GM18868 (cell line): ENCODE measurements at regions not wholly inside any gene's neighbourhood (a gene's known extent, or its start where the extent isn't known, plus 50 kb on each side); places are given as distances from the start of the nearest gene placed in this dataset.
A peak's percentile ranks its signal among the peaks of the same experiment; 100 is the strongest.

ENCODE experiments used
- ATAC-seq: cut with Tn5 transposase; IDR thresholded peaks from one replicate; pipeline ENCODE4 v1.9.1; 2021; ENCODE audit warnings: mild to moderate bottlenecking, moderate library complexity; ENCODE audit not compliant: unreplicated experiment

- ATAC-seq, result no peak
These were observed 90.4 kb upstream of the PARD3B start for GRCh38 chr2:204454672-204455380.

DNA sequence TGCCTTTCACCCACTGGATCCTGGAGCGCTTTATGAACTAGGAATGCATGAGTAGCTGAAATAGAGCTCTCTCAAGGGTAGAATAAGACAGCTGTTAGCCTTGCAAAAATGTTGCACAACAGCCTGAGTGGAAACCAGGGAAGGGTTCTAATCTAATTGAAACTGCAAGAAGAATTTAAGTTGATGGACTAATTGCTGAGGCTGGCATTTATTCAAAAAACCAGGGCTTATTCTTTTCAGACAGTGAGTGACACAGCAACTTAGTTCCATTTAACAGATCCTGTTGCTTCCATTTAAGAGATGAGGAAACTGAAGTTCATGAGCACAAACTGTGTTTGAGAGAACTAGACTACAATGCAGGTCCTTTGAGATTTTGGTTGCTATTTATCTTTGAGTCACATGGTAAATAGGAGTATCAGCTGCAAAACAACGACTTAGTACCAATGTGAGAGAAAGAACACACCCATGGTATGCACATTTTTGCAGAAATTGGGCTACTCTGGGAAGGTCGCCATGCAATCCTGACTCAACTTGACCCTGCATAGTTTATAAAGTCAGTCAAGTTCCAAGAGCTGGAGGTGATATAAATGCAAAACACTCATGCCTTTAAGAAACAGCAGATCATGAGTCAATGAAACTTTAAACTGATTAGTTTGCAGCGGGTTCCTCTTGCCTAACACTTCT, 76.4 kb upstream of the PARD3B start:
- ATAC-seq, result no peak

- ATAC-seq, result no peak
These were observed 75.1 kb upstream of the PARD3B start for GRCh38 chr2:204470178-204470620.

DNA sequence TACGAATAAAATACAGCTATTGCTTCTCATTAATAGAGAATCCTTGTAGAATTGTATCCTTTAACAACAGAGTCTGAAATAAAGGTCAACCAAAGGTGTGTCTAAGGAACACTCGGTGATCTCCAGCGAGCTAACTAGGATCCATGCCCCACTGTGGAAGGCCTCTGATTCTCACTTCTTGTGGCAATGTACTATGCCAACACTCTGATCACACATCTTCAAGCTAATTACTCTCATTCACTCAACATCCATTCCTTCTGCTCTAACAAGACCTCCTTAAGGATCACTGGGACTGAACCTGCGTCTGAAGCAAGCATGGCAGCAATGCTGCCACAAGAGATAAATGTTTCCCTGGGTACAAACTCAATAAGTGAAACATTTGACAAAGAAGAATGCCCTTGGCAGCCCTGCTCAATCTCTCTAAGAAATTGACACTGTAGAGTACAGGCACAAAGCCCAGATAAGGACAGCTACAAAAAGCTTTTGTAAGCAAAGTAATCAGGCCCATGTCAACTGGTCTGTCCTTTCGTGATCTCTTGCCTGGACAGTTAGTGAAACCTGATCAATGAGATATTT, 74.6 kb upstream of the PARD3B start:
- no peak for ATAC-seq

DNA sequence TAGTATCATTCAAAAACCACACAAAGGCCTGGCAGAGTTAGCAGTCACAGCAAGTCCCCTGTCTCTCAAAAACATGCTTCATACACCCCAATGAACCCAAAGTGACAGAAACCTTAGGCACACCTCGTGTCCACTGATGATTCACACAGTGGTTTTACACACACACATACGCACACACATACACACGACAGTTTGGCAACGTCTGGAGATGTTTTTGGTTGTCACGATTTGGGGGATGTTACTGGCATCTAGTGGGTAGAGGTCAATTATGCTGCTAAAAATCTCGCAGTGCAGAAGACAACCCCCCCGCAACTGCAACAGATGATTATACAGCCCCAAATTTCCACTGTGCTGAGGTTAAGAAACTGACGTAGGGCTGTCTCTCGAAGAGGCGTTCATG, 72.9 kb upstream of the PARD3B start:
- no peak for ATAC-seq

DNA sequence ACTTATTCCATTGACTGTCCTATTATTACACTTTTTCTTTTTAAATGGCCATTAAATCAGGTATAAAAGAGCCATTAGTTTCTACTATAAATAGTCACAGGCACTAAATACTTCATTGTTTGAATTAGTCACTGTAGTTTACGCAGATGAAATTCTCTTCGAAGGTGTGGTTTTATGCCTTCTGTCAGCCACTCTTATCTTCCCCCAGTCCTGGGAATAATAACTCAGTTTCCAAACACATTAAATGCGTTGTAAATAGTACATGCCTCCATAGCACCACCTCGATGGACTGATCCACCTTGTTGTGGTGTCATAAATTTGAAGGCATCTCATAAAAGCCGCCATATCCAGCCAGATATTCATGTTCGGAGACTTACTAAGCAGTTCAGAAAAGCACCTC, 72.1 kb upstream of the PARD3B start:
- ATAC-seq, result no peak

GRCh38 chr2:204475399-204475798, 69.9 kb upstream of the PARD3B start:
- ATAC-seq, result no peak

DNA sequence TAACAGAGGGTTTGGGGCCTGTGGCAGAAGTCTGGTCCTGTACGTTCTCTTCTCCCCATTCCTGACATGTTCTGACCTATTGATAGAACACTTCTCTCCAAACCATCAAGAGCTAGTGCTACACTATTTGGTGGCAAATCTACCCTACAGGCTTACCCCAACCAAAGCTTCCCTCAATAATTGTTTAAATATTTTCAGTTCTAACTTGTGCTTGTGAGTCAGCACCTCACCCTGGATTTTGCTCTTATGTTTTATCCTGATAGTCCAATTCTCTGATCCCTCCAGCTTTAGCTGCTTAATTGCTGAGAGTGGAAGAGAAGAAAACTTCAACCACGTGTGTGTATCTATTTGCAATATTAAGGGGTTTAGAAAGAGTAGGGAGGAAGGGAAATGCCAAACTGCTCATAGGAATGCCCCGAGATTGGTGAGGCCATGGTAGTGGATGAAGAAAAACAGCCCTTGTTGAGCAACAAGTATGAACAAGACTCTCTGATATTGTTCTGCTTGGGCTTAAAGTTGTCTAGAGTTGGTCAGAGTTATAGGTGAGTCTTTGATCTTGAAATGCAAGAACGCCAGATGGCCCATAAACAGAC, 67.8 kb upstream of the PARD3B start:
- peak; percentile 45 for ATAC-seq

DNA sequence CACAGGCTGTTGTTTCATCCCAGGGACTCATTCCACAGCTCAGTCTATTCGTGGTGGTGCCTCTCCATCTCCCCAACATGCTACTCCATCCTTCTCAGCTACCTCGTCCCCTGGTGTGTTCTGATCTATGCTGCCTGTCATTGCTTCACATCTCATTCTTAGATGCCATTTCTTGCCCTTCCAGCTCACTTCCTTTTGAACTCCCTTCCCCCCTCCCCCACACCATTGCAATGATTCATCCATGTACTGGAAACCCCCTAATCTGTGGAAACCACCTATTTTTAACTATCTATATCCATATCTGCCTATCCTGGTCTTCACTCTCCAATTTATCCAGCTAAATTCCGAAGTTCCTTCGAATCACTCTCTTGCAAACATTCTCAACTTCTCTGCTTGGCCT, 65.7 kb upstream of the PARD3B start:
- ATAC-seq, result no peak

GRCh38 chr2:204480676-204481075, 64.6 kb upstream of the PARD3B start:
- no peak for ATAC-seq

GRCh38 chr2:204483608-204484081, 61.6 kb upstream of the PARD3B start:
- no peak for ATAC-seq

DNA sequence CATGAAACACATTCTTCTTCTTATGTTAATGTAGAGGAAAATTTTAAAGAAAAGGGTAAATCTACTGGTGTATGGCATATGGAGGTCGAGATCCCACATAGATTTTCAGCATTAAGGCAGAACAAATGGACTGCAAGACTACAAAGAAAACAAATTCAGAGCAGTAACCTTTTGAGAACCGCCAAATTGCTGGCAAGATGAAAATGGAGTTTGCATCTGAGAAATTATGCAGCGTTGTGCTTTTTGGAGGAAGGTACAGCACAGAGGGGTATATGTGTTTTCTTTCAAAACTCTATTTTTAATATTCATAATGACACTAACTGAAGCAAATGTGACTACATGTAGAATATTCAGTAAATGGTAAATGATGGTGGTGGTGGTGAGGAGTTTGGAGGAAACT, 59.0 kb upstream of the PARD3B start:
- no peak for ATAC-seq

GRCh38 chr2:204486805-204487204, 58.5 kb upstream of the PARD3B start:
- no peak for ATAC-seq

GRCh38 chr2:204487447-204488229, 57.6 kb upstream of the PARD3B start:
- ATAC-seq, result no peak

DNA sequence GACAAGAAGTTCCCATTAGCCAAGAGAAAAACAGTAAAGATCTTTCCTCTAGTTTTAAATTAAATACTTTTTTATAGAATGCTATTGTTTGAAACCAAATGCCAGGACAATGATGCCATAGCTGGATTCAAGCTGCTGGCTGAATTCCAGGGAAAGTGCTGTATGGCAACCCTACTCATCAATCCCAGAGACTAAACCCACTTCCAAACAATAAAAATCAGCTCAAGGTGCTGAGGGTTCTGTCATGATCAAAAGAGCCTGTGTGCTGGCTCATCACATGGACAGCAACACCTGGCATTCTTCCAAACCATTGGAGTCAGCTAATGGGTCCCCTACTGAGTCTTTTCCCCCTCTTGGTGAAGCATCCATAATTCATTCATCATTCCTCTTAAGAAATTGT, 53.7 kb upstream of the PARD3B start:
- ATAC-seq, result no peak

DNA sequence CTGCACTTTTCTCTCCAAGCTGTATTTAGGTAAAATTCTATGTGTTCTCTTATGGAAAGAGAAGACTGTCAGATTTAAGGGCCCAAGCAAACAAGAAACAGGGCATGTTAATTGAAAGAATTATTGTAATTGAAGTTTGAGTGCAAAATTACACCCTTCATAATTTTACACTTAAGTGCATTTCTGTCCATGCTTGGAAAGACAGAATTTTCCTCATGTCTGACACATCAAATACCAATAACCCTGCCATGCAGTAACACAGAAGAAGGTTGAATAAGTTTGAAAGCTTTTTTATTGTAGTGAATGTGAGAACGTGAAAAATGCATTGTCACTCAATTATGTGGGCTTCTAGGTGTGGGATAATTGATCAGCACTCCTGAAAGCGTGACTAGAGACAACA, 52.9 kb upstream of the PARD3B start:
- ATAC-seq, result no peak

DNA sequence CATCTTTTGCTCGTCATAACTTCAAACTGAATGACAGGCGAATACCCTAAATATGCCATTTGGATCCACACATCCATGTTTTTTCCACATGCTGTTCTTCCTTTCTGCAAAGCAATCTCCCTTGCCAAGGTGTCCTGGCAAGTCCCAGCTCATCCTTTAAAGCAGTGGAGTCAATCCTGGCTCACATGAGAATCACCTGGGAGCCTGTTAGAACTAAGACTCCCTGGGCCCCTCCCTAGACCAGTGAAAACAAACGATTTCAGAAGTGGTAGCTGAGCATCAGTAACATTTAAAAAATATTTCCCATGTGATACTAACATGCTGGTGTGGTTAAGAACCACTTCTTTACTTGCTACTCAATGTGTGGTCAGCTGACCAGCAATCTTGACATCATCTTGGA, 50.6 kb upstream of the PARD3B start:
- no peak for ATAC-seq

DNA sequence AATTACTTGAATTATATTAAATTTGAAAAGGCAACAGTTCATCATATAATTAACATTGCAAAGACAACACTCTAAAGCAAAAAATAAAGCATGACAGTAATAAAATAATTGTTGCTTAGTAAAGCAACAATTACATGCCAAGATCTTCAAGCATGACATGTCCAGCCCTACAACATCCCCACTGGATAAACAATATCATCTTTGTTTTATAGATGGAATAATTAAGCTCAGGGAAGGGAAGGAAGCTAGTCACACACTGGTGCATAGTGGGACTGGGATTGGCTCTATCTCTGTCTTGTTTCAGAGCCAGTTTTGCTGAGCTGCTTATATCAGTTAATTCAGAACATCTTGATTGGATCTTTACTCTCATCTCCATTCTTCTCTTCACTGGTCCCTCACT, 49.9 kb upstream of the PARD3B start:
- no peak for ATAC-seq
